Testis (tissue), 2 donors: ENCODE measurements at regions not wholly inside any gene's neighbourhood (a gene's known extent, or its start where the extent isn't known, plus 50 kb on each side); places are given as distances from the start of the nearest gene placed in this dataset.

Source experiments
- DNase-seq: peaks from one replicate; pipeline ENCODE4 v3.0.0-alpha.2; 2019
- H3K27ac ChIP-seq, 2 donors: fragments of 200-600 bp; sonication (generic); one replicate each; pipeline ENCODE4 v1.5.1; 2019
- H3K27me3 ChIP-seq: fragments of 200-600 bp; sonication (generic); one replicate; pipeline ENCODE4 v1.5.1; 2019
- H3K36me3 ChIP-seq: fragments of 200-600 bp; sonication (generic); one replicate; pipeline ENCODE4 v1.5.1; 2017; ENCODE audit warnings: low read depth; ENCODE audit errors: missing control alignments
- H3K4me1 ChIP-seq: fragments of 200-600 bp; sonication (generic); one replicate; pipeline ENCODE4 v1.5.1; 2019
- H3K4me3 ChIP-seq, 2 donors: fragments of 200-600 bp; sonication (generic); one replicate each; pipeline ENCODE4 v1.5.1; 2017 to 2019
- H3K9me3 ChIP-seq: fragments of 200-600 bp; sonication (generic); one replicate; pipeline ENCODE4 v1.5.1; 2017
- CTCF ChIP-seq, 3 experiments: fragments of 450-650 bp in 2 of 3; fragments of 200-600 bp in 1 of 3; sonication (generic) in 1 of 3; IDR thresholded peaks; one replicate each; pipeline ENCODE4 v1.5.1; 2016 to 2019; ENCODE audit warnings: antibody characterized with exemption in 3 of 3, mild to moderate bottlenecking in 2 of 3, moderate library complexity in 1 of 3
- POLR2A ChIP-seq: fragments of 450-650 bp; IDR thresholded peaks from one replicate; pipeline ENCODE4 v1.6.1; 2017; ENCODE audit warnings: antibody characterized with exemption, mild to moderate bottlenecking, moderate library complexity
- WGBS, 2 donors: methylation state at CpG; one replicate each; pipeline ENCODE4 v1.1.5; 2018; 5-methylcytosine and 5-hydroxymethylcytosine counted together
- intact Hi-C: fragments of 100-400 bp; cut with DNase I; formaldehyde crosslinking; loops from one replicate; pipeline ENCODE4 v1.15.1; 2023; ENCODE audit warnings: low total_unique reads

GRCh38 chr16:79964104-79964503, 363.6 kb upstream of the MAF start:
- DNase-seq, result no peak
- 22 to 41% methylated on average over 1 of the region's 1 CpG for WGBS, 2 donors
- intact Hi-C loops, result no loop called here
- H3K9me3 ChIP-seq, result no peaks in the 10 kb centered on the region
- no peak for TF ChIP-seq POLR2A
- no peak for TF ChIP-seq CTCF (IDR thresholded peaks at IDR 0.05)
- H3K4me3 ChIP-seq, result no peak overlapping the region
- no peak overlapping the region for H3K27ac ChIP-seq
- no peaks in the 10 kb centered on the region for H3K4me1 ChIP-seq
- no peaks in the 10 kb centered on the region for H3K36me3 ChIP-seq
- no peaks in the 10 kb centered on the region for H3K27me3 ChIP-seq

GRCh38 chr16:79962962-79963361, 362.4 kb upstream of the MAF start:
- TF ChIP-seq POLR2A, result no peak
- no peak for TF ChIP-seq CTCF (IDR thresholded peaks at IDR 0.05)
- Histone ChIP-seq H3K27ac (no peak overlapping the region), H3K4me1 (no peaks in the 10 kb centered on the region), H3K27me3 (no peaks in the 10 kb centered on the region), H3K36me3 (no peaks in the 10 kb centered on the region), H3K4me3 (no peak overlapping the region), H3K9me3 (no peaks in the 10 kb centered on the region)
- intact Hi-C loops, result no loop called here
- no peak for DNase-seq
- WGBS, 2 donors, result 80 to 84% methylated on average over 3 of the region's 3 CpGs

GRCh38 chr16:79959226-79959625, 358.7 kb upstream of the MAF start:
- Histone ChIP-seq H3K4me3 (no peak overlapping the region), H3K36me3 (no peaks in the 10 kb centered on the region), H3K4me1 (no peaks in the 10 kb centered on the region), H3K27ac (no peak overlapping the region), H3K9me3 (no peaks in the 10 kb centered on the region), H3K27me3 (no peaks in the 10 kb centered on the region)
- TF ChIP-seq POLR2A (no peak), CTCF (IDR thresholded peaks at IDR 0.05) (no peak)
- DNase-seq, result no peak
- intact Hi-C loops, result no loop called here
- WGBS, 2 donors, result 80 to 83% methylated on average over 1 of the region's 1 CpG

- H3K9me3 ChIP-seq, result no peaks in the 10 kb centered on the region
- peaks cover 4% of the 10 kb centered on the region for H3K4me1 ChIP-seq
- intact Hi-C loops, result no loop called here
- no peaks in the 10 kb centered on the region for H3K27me3 ChIP-seq
- no peak overlapping the region for H3K4me3 ChIP-seq
- no peaks in the 10 kb centered on the region for H3K36me3 ChIP-seq
- TF ChIP-seq POLR2A (no peak), CTCF (IDR thresholded peaks at IDR 0.05) (no peak)
- WGBS, 2 donors, result 77 to 83% methylated on average over 4 of the region's 4 CpGs
- no peak overlapping the region for H3K27ac ChIP-seq
- no peak for DNase-seq
Measured at GRCh38 chr16:79954921-79955705, 354.6 kb upstream of the MAF start.
